ENCODE measurements at regions not wholly inside any gene's neighbourhood (a gene's known extent, or its start where the extent isn't known, plus 50 kb on each side); places are given as distances from the start of the nearest gene placed in this dataset.

- Histone ChIP-seq H3K4me1 (no peaks in the 10 kb centered on the region), H3K36me3 (no peaks in the 10 kb centered on the region), H3K9me3 (no peaks in the 10 kb centered on the region), H3K27me3 (no peaks in the 10 kb centered on the region), H3K4me3 (ENCODE audit: low read depth, low read length) (no peak overlapping the region)
- no peak for TF ChIP-seq CTCF (IDR thresholded peaks at IDR 0.05; ENCODE audit: low read depth, low read length)
- no peak for DNase-seq
These were observed 58.3 kb downstream of the PDHA2 start for GRCh38 chr4:95898226-95898625.

- TF ChIP-seq CTCF (IDR thresholded peaks at IDR 0.05; ENCODE audit: low read depth, low read length) = no peak
- no peaks in the 10 kb centered on the region for H3K27me3 ChIP-seq
- DNase-seq = no peak
- H3K4me1 ChIP-seq = no peaks in the 10 kb centered on the region
- no peaks in the 10 kb centered on the region for H3K9me3 ChIP-seq
- no peak overlapping the region for H3K4me3 ChIP-seq (ENCODE audit: low read depth, low read length)
- H3K36me3 ChIP-seq = no peaks in the 10 kb centered on the region
These were observed 69.3 kb downstream of the PDHA2 start for GRCh38 chr4:95909211-95909610.

GRCh38 chr4:95910749-95911148 lies 70.9 kb downstream of the PDHA2 start:
- DNase-seq = no peak
- no peak for TF ChIP-seq CTCF (IDR thresholded peaks at IDR 0.05; ENCODE audit: low read depth, low read length)
- H3K27me3 ChIP-seq = no peaks in the 10 kb centered on the region
- no peak overlapping the region for H3K4me3 ChIP-seq (ENCODE audit: low read depth, low read length)
- no peaks in the 10 kb centered on the region for H3K4me1 ChIP-seq
- no peaks in the 10 kb centered on the region for H3K9me3 ChIP-seq
- no peaks in the 10 kb centered on the region for H3K36me3 ChIP-seq

- Histone ChIP-seq H3K36me3 (no peaks in the 10 kb centered on the region), H3K4me1 (no peaks in the 10 kb centered on the region), H3K9me3 (no peaks in the 10 kb centered on the region), H3K4me3 (ENCODE audit: low read depth, low read length) (no peak overlapping the region), H3K27me3 (no peaks in the 10 kb centered on the region)
- DNase-seq = no peak
- TF ChIP-seq CTCF (IDR thresholded peaks at IDR 0.05; ENCODE audit: low read depth, low read length) = no peak
These were observed 81.6 kb downstream of the PDHA2 start for GRCh38 chr4:95921470-95921869.

GRCh38 chr4:95929448-95930064 lies 89.7 kb downstream of the PDHA2 start:
- H3K36me3 ChIP-seq = no peaks in the 10 kb centered on the region
- no peak for TF ChIP-seq CTCF (IDR thresholded peaks at IDR 0.05; ENCODE audit: low read depth, low read length)
- no peak for DNase-seq
- H3K4me3 ChIP-seq (ENCODE audit: low read depth, low read length) = no peak overlapping the region
- no peaks in the 10 kb centered on the region for H3K27me3 ChIP-seq
- H3K9me3 ChIP-seq = 0 out of 2 replicates have a peak, but pooled peaks cover 4% of the 10 kb centered on the region
- no peaks in the 10 kb centered on the region for H3K4me1 ChIP-seq

GRCh38 chr4:95939141-95939540 lies 99.2 kb downstream of the PDHA2 start:
- no peaks in the 10 kb centered on the region for H3K36me3 ChIP-seq
- no peaks in the 10 kb centered on the region for H3K27me3 ChIP-seq
- H3K4me1 ChIP-seq = no peaks in the 10 kb centered on the region
- H3K4me3 ChIP-seq (ENCODE audit: low read depth, low read length) = no peak overlapping the region
- no peak for DNase-seq
- no peaks in the 10 kb centered on the region for H3K9me3 ChIP-seq
- TF ChIP-seq CTCF (IDR thresholded peaks at IDR 0.05; ENCODE audit: low read depth, low read length) = no peak

Data from BE2C (cell line).